IMR-90 (cell line): ENCODE measurements at regions not wholly inside any gene's neighbourhood (a gene's known extent, or its start where the extent isn't known, plus 50 kb on each side); places are given as distances from the start of the nearest gene placed in this dataset.

ENCODE experiments used
- ATAC-seq: fragments of 200-7000 bp; cut with Tn5 transposase; 2 replicates; pipeline ENCODE4 v1.9.1; 2020; ENCODE audit warnings: low read depth, mild to moderate bottlenecking, moderate library complexity
- BruUV-seq: library from RNA; stranded (reverse); fragments of 400-500 nt; replicated peaks from 2 replicates; lab custom pipeline; 2021; lab: Mats Ljungman, UMichigan
- CTCF ChIA-PET: fragments of 300-600 bp; formaldehyde crosslinking; extraction: SDS; loops from one replicate; lab custom pipeline; 2021; ENCODE audit warnings: antibody characterized with exemption; lab: Yijun Ruan, JAX
- POLR2A ChIA-PET: fragments of 300-600 bp; sonication (Branson Sonifier 250); formaldehyde crosslinking; loops from one replicate; lab custom pipeline; 2022; ENCODE audit warnings: antibody characterized with exemption; ENCODE audit not compliant: unreplicated experiment; lab: Charles Lee
- DNase-seq: peaks from one replicate; pipeline ENCODE4 v3.0.0; 2013
- H2AFZ ChIP-seq: replicated peaks from 2 replicates; pipeline ENCODE3; 2013; ENCODE audit warnings: low read length, mild to moderate bottlenecking; ENCODE audit not compliant: poor library complexity
- H2AK5ac ChIP-seq: 2 replicates; pipeline ENCODE4 v1.6.1; 2013; ENCODE audit warnings: low read depth, low read length, inconsistent platforms
- H2AK9ac ChIP-seq: replicated peaks from 2 replicates; pipeline ENCODE3; 2013; ENCODE audit warnings: mild to moderate bottlenecking, low read depth, low read length, moderate library complexity; ENCODE audit not compliant: poor library complexity
- H2BK120ac ChIP-seq: 2 replicates; pipeline ENCODE4 v1.6.1; 2013; ENCODE audit warnings: low read depth, low read length, inconsistent platforms
- H2BK15ac ChIP-seq: 3 replicates; pipeline ENCODE4 v1.6.1; 2013; ENCODE audit warnings: low read depth, low read length, inconsistent platforms
- H2BK20ac ChIP-seq: 2 replicates; pipeline ENCODE4 v1.6.1; 2013; ENCODE audit warnings: low read depth, mild to moderate bottlenecking, inconsistent platforms, low read length, moderate library complexity
- H2BK5ac ChIP-seq: 2 replicates; pipeline ENCODE4 v1.6.1; 2013; ENCODE audit warnings: mild to moderate bottlenecking, low read depth, low read length, inconsistent platforms; ENCODE audit not compliant: poor library complexity, severe bottlenecking
- H3K14ac ChIP-seq: replicated peaks from 2 replicates; pipeline ENCODE4 v1.6.1; 2013; ENCODE audit warnings: low read depth, low read length, inconsistent platforms
- H3K18ac ChIP-seq: 2 replicates; pipeline ENCODE4 v1.6.1; 2013; ENCODE audit warnings: low read depth, low read length, control low read depth
- H3K23ac ChIP-seq: 2 replicates; pipeline ENCODE4 v1.6.1; 2013; ENCODE audit warnings: low read depth, low read length, inconsistent platforms
- H3K27ac ChIP-seq: 2 replicates; pipeline ENCODE4 v1.5.1; 2013; ENCODE audit warnings: mild to moderate bottlenecking, control low read depth, low read length; ENCODE audit not compliant: insufficient read depth
- H3K27me3 ChIP-seq: 2 replicates; pipeline ENCODE4 v1.6.1; 2013; ENCODE audit warnings: low read length; ENCODE audit not compliant: control insufficient read depth, insufficient read depth
- H3K36me3 ChIP-seq: 2 replicates; pipeline ENCODE4 v1.6.1; 2013; ENCODE audit warnings: low read length, mixed read lengths; ENCODE audit not compliant: control insufficient read depth, insufficient read depth
- H3K4ac ChIP-seq: 2 replicates; pipeline ENCODE4 v1.6.1; 2013; ENCODE audit warnings: low read depth, low read length, inconsistent platforms
- H3K4me1 ChIP-seq: 2 replicates; pipeline ENCODE4 v1.6.1; 2013; ENCODE audit warnings: low read length, mixed read lengths; ENCODE audit not compliant: control insufficient read depth, insufficient read depth
- H3K4me2 ChIP-seq: 2 replicates; pipeline ENCODE4 v1.6.1; 2013; ENCODE audit warnings: low read depth, mild to moderate bottlenecking, control low read depth, low read length, moderate library complexity
- H3K4me3 ChIP-seq: 2 replicates; pipeline ENCODE4 v1.5.1; 2013; ENCODE audit warnings: low read depth, mild to moderate bottlenecking, control low read depth, low read length, moderate library complexity; ENCODE audit not compliant: insufficient read depth
- H3K56ac ChIP-seq: 2 replicates; pipeline ENCODE4 v1.6.1; 2013; ENCODE audit warnings: low read length, inconsistent platforms; ENCODE audit not compliant: insufficient read depth; ENCODE audit errors: extremely low read depth
- H3K79me1 ChIP-seq, 2 experiments: 2 replicates each; pipeline ENCODE4 v1.6.1; 2013; ENCODE audit warnings: low read length in 2 of 2, inconsistent platforms in 1 of 2, low read depth in 1 of 2
- H3K9ac ChIP-seq: 2 replicates; pipeline ENCODE4 v1.6.1; 2013; ENCODE audit warnings: low read depth, low read length, control low read depth
- H3K9me1 ChIP-seq: 2 replicates; pipeline ENCODE4 v1.6.1; 2013; ENCODE audit warnings: low read length, inconsistent platforms; ENCODE audit not compliant: insufficient read depth
- H3K9me3 ChIP-seq: 2 replicates; pipeline ENCODE4 v1.6.1; 2013; ENCODE audit warnings: low read length; ENCODE audit not compliant: control insufficient read depth, insufficient read depth
- H4K20me1 ChIP-seq: 2 replicates; pipeline ENCODE4 v1.6.1; 2013; ENCODE audit warnings: low read length, inconsistent platforms; ENCODE audit not compliant: insufficient read depth
- H4K5ac ChIP-seq: 2 replicates; pipeline ENCODE4 v1.6.1; 2013; ENCODE audit warnings: mild to moderate bottlenecking, low read depth, low read length, control low read depth
- H4K8ac ChIP-seq, 2 experiments: 2 replicates each; pipeline ENCODE4 v1.6.1; 2013; ENCODE audit warnings: low read depth in 2 of 2, low read length in 2 of 2, control low read depth in 1 of 2, inconsistent platforms in 1 of 2
- H4K91ac ChIP-seq: 2 replicates; pipeline ENCODE4 v1.6.1; 2013; ENCODE audit warnings: low read depth, low read length, inconsistent platforms; ENCODE audit not compliant: insufficient read depth
- BHLHE40 ChIP-seq: fragments of 150-350 bp; IDR thresholded peaks from 2 replicates; pipeline ENCODE4 v1.6.1; 2016; ENCODE audit warnings: mild to moderate bottlenecking, low read depth, low read length
- CEBPB ChIP-seq: IDR thresholded peaks from 2 replicates; pipeline ENCODE4 v1.6.1; 2012; ENCODE audit warnings: low read depth, low read length, improper control_type of control experiment
- FOS ChIP-seq: fragments of 150-350 bp; IDR thresholded peaks from 2 replicates; pipeline ENCODE4 v1.6.1; 2016; ENCODE audit warnings: low read depth, low read length
- MXI1 ChIP-seq: IDR thresholded peaks from 2 replicates; pipeline ENCODE4 v1.6.1; 2012; ENCODE audit warnings: low read depth, mild to moderate bottlenecking, low read length, moderate library complexity, borderline replicate concordance
- NFE2L2 ChIP-seq: fragments of 150-350 bp; IDR thresholded peaks from 2 replicates; pipeline ENCODE4 v1.6.1; 2016; ENCODE audit warnings: low read depth, mild to moderate bottlenecking, low read length
- POLR2A ChIP-seq: IDR thresholded peaks from 2 replicates; pipeline ENCODE4 v1.6.1; 2012; ENCODE audit warnings: mild to moderate bottlenecking, low read depth, low read length
- RAD21 ChIP-seq: IDR thresholded peaks from 2 replicates; pipeline ENCODE4 v1.6.1; 2012; ENCODE audit warnings: low read length, improper control_type of control experiment
- WGBS, 2 experiments: methylation state at CpG; one replicate each; pipeline versions ENCODE4 v1.1.5 to v1.1.7; 2013; ENCODE audit warnings: missing lambda C conversion rate in 2 of 2; ENCODE audit not compliant: insufficient read length in 1 of 2; ENCODE audit errors: extremely low coverage in 2 of 2; 5-methylcytosine and 5-hydroxymethylcytosine counted together
- dilution Hi-C: fragments of 300-500 bp; cut with HindIII; formaldehyde crosslinking; loops from one replicate; pipeline ENCODE4 v1.14.3; 2018; ENCODE audit warnings: low sequenced_read_pairs; ENCODE audit not compliant: unreplicated experiment
- in situ Hi-C: fragments of 300-500 bp; cut with MboI; formaldehyde crosslinking; loops from 3 replicates; pipeline ENCODE4 v1.14.3; 2019; ENCODE audit warnings: low sequenced_read_pairs, inconsistent platforms, mixed read lengths
- intact Hi-C: fragments of 100-400 bp; cut with micrococcal nuclease; formaldehyde crosslinking; loops from 2 replicates; pipeline ENCODE4 v1.10.0; 2022
- TF ChIP-seq, protein P1 (sequence below): conservative IDR thresholded peaks from 2 replicates; pipeline ENCODE4 v1.5.1; 2012; ENCODE audit warnings: mild to moderate bottlenecking, low read depth, low read length, improper control_type of control experiment

DNA sequence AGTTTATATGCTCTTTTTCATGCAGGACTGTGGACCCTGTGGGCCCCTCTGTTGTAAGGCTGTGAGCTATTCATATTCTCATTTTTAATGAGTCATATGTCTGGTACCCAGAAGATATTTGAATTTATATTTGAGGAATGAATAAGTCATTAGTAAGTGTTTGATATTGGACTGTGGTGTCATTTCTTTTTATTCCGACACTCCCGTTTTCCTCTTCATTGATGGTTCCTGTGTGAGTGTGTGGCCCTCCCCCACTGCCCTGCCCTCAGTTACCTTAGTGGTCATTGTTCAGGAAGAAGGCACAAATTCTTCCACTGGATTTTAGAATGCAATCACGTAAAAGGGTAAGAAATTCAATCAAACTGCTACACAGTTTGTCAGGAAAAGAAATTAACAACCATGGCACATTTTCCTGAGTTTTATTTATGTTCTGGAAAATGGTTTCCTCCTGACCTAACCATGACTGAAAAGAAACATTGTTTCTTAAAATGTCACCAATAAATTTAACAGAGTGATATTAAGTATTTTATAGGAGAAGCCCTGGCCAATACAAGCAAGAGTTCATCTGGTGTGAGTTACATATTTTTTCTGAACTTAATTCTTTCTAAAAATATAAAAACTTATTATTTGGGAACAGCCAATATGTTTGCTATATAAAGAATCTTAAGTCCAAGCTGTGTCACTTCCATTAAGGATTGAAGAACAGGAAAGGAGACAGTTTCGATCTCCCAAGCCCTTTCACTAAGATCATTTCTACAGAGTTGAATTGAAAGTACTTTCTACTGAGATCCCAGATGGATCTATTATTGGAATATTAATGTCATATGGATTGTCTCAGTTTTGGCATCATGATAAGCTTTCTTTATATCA, 370.5 kb upstream of the ANXA10 start:
- TF ChIP-seq CEBPB: no peak
- no peak for TF ChIP-seq MXI1
- TF ChIP-seq, protein P1, sequence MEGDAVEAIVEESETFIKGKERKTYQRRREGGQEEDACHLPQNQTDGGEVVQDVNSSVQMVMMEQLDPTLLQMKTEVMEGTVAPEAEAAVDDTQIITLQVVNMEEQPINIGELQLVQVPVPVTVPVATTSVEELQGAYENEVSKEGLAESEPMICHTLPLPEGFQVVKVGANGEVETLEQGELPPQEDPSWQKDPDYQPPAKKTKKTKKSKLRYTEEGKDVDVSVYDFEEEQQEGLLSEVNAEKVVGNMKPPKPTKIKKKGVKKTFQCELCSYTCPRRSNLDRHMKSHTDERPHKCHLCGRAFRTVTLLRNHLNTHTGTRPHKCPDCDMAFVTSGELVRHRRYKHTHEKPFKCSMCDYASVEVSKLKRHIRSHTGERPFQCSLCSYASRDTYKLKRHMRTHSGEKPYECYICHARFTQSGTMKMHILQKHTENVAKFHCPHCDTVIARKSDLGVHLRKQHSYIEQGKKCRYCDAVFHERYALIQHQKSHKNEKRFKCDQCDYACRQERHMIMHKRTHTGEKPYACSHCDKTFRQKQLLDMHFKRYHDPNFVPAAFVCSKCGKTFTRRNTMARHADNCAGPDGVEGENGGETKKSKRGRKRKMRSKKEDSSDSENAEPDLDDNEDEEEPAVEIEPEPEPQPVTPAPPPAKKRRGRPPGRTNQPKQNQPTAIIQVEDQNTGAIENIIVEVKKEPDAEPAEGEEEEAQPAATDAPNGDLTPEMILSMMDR: no peak
- no peak for TF ChIP-seq FOS
- no peak for TF ChIP-seq POLR2A
- TF ChIP-seq BHLHE40: no peak
- TF ChIP-seq NFE2L2: no peak
- TF ChIP-seq RAD21: no peak
- Histone ChIP-seq H2AK9ac (no peak overlapping the region), H3K79me1 (no peaks in the 10 kb centered on the region), H2AK5ac (no peak overlapping the region), H3K27ac (no peak overlapping the region), H4K5ac (no peak overlapping the region), H3K56ac (no peak overlapping the region), H3K36me3 (no peaks in the 10 kb centered on the region), H3K14ac (no peak overlapping the region), H3K4me3 (no peak overlapping the region), H2BK5ac (no peak overlapping the region), H4K91ac (no peak overlapping the region), H4K8ac (no peak overlapping the region), H3K9me1 (no peaks in the 10 kb centered on the region), H3K27me3 (no peaks in the 10 kb centered on the region), H3K4ac (no peak overlapping the region), H3K9me3 (0 out of 2 replicates have a peak, but pooled peaks cover 3% of the 10 kb centered on the region), H2BK15ac (no peak overlapping the region), H2AFZ (no peak overlapping the region), H3K9ac (no peak overlapping the region), H4K20me1 (no peaks in the 10 kb centered on the region), H3K4me1 (no peaks in the 10 kb centered on the region), H3K18ac (no peak overlapping the region), H2BK20ac (no peak overlapping the region), H2BK120ac (no peak overlapping the region), H3K4me2 (no peak overlapping the region), H3K23ac (no peak overlapping the region)
- no peak for ATAC-seq
- ChIA-PET CTCF (no interaction called here), POLR2A (no interaction called here)
- intact Hi-C loops: no loop called here
- dilution Hi-C loops: no loop called here
- no CpG with 5 or more reads among the region's 4 CpGs for WGBS, 2 experiments
- BruUV-seq: no TSS peak
- in situ Hi-C loops: no loop called here
- DNase-seq: no peak
